ENCODE measurements at regions not wholly inside any gene's neighbourhood (a gene's known extent, or its start where the extent isn't known, plus 50 kb on each side); places are given as distances from the start of the nearest gene placed in this dataset.
A peak's percentile ranks its signal among the peaks of the same experiment; 100 is the strongest.
"Not testable (repeated sequence)": the region's sequence is repeated elsewhere in the genome, so short reads cannot be mapped to it uniquely, and the experiment has no call there.

GRCh38 chr3:164812042-164812441, 266.3 kb downstream of the SI start:
- Histone ChIP-seq H3K27me3 (ENCODE audit: low read depth) (no peaks in the 10 kb centered on the region), H3K36me3 (no peaks in the 10 kb centered on the region), H3K4me1 (no peaks in the 10 kb centered on the region), H3K9me3 (replicated peaks) (peaks cover under 1% of the 10 kb centered on the region), H3K27ac (replicated peaks) (no peak overlapping the region), H3K4me3 (no peak overlapping the region)
- no peak for DNase-seq
- intact Hi-C loops (cut with micrococcal nuclease): no loop called here
- no peak for TF ChIP-seq CTCF (IDR thresholded peaks at IDR 0.05; ENCODE audit: borderline replicate concordance)

- TF ChIP-seq CTCF (IDR thresholded peaks at IDR 0.05; ENCODE audit: borderline replicate concordance): peak; percentile 35
- no peak overlapping the region for H3K27ac ChIP-seq (replicated peaks)
- H3K4me1 ChIP-seq: no peaks in the 10 kb centered on the region
- no peaks in the 10 kb centered on the region for H3K9me3 ChIP-seq (replicated peaks)
- DNase-seq: no peak
- no peak overlapping the region for H3K4me3 ChIP-seq
- H3K27me3 ChIP-seq (ENCODE audit: low read depth): no peaks in the 10 kb centered on the region
- intact Hi-C loops (cut with micrococcal nuclease): no loop called here
- no peaks in the 10 kb centered on the region for H3K36me3 ChIP-seq
Measured at GRCh38 chr3:164806188-164806587, 272.1 kb downstream of the SI start.

- intact Hi-C loops (cut with micrococcal nuclease): no loop called here
- Histone ChIP-seq H3K27ac (replicated peaks) (no peak overlapping the region), H3K27me3 (ENCODE audit: low read depth) (no peaks in the 10 kb centered on the region), H3K9me3 (replicated peaks) (no peaks in the 10 kb centered on the region), H3K4me1 (no peaks in the 10 kb centered on the region), H3K4me3 (no peak overlapping the region), H3K36me3 (no peaks in the 10 kb centered on the region)
- no peak for TF ChIP-seq CTCF (IDR thresholded peaks at IDR 0.05; ENCODE audit: borderline replicate concordance)
- DNase-seq: no peak
Measured at GRCh38 chr3:164794099-164794498, 284.2 kb downstream of the SI start.

GRCh38 chr3:164791263-164791662, 287.0 kb downstream of the SI start:
- DNase-seq: no peak
- intact Hi-C loops (cut with micrococcal nuclease): no loop called here

GRCh38 chr3:164784407-164784806, 293.9 kb downstream of the SI start:
- intact Hi-C loops (cut with micrococcal nuclease); H3K9me3 ChIP-seq (replicated peaks); DNase-seq; H3K36me3 ChIP-seq; H3K4me3 ChIP-seq; H3K27me3 ChIP-seq (ENCODE audit: low read depth); H3K27ac ChIP-seq (replicated peaks); H3K4me1 ChIP-seq: not testable (repeated sequence)

More at GRCh38 chr3:164791263-164791662, 287.0 kb downstream of the SI start:
- Histone ChIP-seq H3K27ac (replicated peaks) (no peak overlapping the region), H3K36me3 (no peaks in the 10 kb centered on the region), H3K9me3 (replicated peaks) (peaks cover 9% of the 10 kb centered on the region), H3K4me1 (no peaks in the 10 kb centered on the region), H3K4me3 (no peak overlapping the region), H3K27me3 (ENCODE audit: low read depth) (no peaks in the 10 kb centered on the region)
- TF ChIP-seq CTCF (IDR thresholded peaks at IDR 0.05; ENCODE audit: borderline replicate concordance): no peak

GRCh38 chr3:164781755-164782154, 296.5 kb downstream of the SI start:
- no peak for TF ChIP-seq CTCF (IDR thresholded peaks at IDR 0.05; ENCODE audit: borderline replicate concordance)
- intact Hi-C loops (cut with micrococcal nuclease): no loop called here
- no peak overlapping the region for H3K27ac ChIP-seq (replicated peaks)
- no peaks in the 10 kb centered on the region for H3K36me3 ChIP-seq
- peaks cover 17% of the 10 kb centered on the region for H3K9me3 ChIP-seq (replicated peaks)
- H3K4me1 ChIP-seq: no peaks in the 10 kb centered on the region
- H3K4me3 ChIP-seq: no peak overlapping the region
- no peaks in the 10 kb centered on the region for H3K27me3 ChIP-seq (ENCODE audit: low read depth)
- DNase-seq: no peak
